ENCODE measurements at regions not wholly inside any gene's neighbourhood (a gene's known extent, or its start where the extent isn't known, plus 50 kb on each side); places are given as distances from the start of the nearest gene placed in this dataset.

GRCh38 chr5:96146675-96147074 lies 185.0 kb upstream of the ELL2 start:
- peak; percentile 45 to 77 for DNase-seq (ENCODE audit: low read depth in 1 of 2, low spot score in 1 of 2)
- Histone ChIP-seq H3K4me3 (replicated peaks; ENCODE audit: insufficient read depth, low read length) (no peak overlapping the region), H3K27me3 (ENCODE audit: insufficient read depth, poor library complexity, severe bottlenecking) (no peaks in the 10 kb centered on the region), H3K27ac (replicated peaks) (no peak overlapping the region)
- no peak for TF ChIP-seq REST (IDR thresholded peaks at IDR 0.05; ENCODE audit: insufficient replicate concordance, low read depth)
- peak; percentile 58; the same call in 1 of the 2 replicates for TF ChIP-seq SPI1 (IDR thresholded peaks at IDR 0.05; ENCODE audit: borderline replicate concordance, low read depth)
- TF ChIP-seq GABPA (IDR thresholded peaks at IDR 0.05; ENCODE audit: low read depth) = no peak
- no peak for TF ChIP-seq CTCF (IDR thresholded peaks at IDR 0.05; ENCODE audit: insufficient read depth, low read length)

GRCh38 chr5:96144289-96144688 lies 182.6 kb upstream of the ELL2 start:
- Histone ChIP-seq H3K4me3 (replicated peaks; ENCODE audit: insufficient read depth, low read length) (no peak overlapping the region), H3K27me3 (ENCODE audit: insufficient read depth, poor library complexity, severe bottlenecking) (no peaks in the 10 kb centered on the region), H3K27ac (replicated peaks) (no peak overlapping the region)
- TF ChIP-seq GABPA (IDR thresholded peaks at IDR 0.05; ENCODE audit: low read depth) (no peak), SPI1 (IDR thresholded peaks at IDR 0.05; ENCODE audit: borderline replicate concordance, low read depth) (no peak), CTCF (IDR thresholded peaks at IDR 0.05; ENCODE audit: insufficient read depth, low read length) (no peak), POLR2AphosphoS5 (IDR thresholded peaks at IDR 0.05; ENCODE audit: low read depth) (no peak), REST (IDR thresholded peaks at IDR 0.05; ENCODE audit: insufficient replicate concordance, low read depth) (no peak)
- no peak for DNase-seq (ENCODE audit: low read depth in 1 of 2, low spot score in 1 of 2)

- no peak for TF ChIP-seq GABPA (IDR thresholded peaks at IDR 0.05; ENCODE audit: low read depth)
- no peak for TF ChIP-seq SPI1 (IDR thresholded peaks at IDR 0.05; ENCODE audit: borderline replicate concordance, low read depth)
- Histone ChIP-seq H3K27me3 (ENCODE audit: insufficient read depth, poor library complexity, severe bottlenecking) (no peaks in the 10 kb centered on the region), H3K27ac (replicated peaks) (no peak overlapping the region), H3K4me3 (replicated peaks; ENCODE audit: insufficient read depth, low read length) (no peak overlapping the region)
- DNase-seq (ENCODE audit: low read depth in 1 of 2, low spot score in 1 of 2) = no peak
Observed at GRCh38 chr5:96143450-96143849, 181.8 kb upstream of the ELL2 start.

- H3K27ac ChIP-seq (replicated peaks) = no peak overlapping the region
- H3K27me3 ChIP-seq (ENCODE audit: insufficient read depth, poor library complexity, severe bottlenecking) = no peaks in the 10 kb centered on the region
- DNase-seq (ENCODE audit: low read depth in 1 of 2, low spot score in 1 of 2) = no peak
- peak; percentile 37; the same call in 1 of the 2 replicates for TF ChIP-seq SPI1 (IDR thresholded peaks at IDR 0.05; ENCODE audit: borderline replicate concordance, low read depth)
- no peak for TF ChIP-seq REST (IDR thresholded peaks at IDR 0.05; ENCODE audit: insufficient replicate concordance, low read depth)
- H3K4me3 ChIP-seq (replicated peaks; ENCODE audit: insufficient read depth, low read length) = no peak overlapping the region
Observed at GRCh38 chr5:96142786-96143434, 181.3 kb upstream of the ELL2 start.
